Adrenal gland (tissue), 5 donors: ENCODE measurements at regions not wholly inside any gene's neighbourhood (a gene's known extent, or its start where the extent isn't known, plus 50 kb on each side); places are given as distances from the start of the nearest gene placed in this dataset.
"Not testable (repeated sequence)": the region's sequence is repeated elsewhere in the genome, so short reads cannot be mapped to it uniquely, and the experiment has no call there.

Experiments
- POLR2A ChIP-seq, 2 donors: fragments of 450-650 bp; IDR thresholded peaks; one replicate each; pipeline ENCODE4 v1.6.1; 2017; ENCODE audit warnings: antibody characterized with exemption in 2 of 2, mild to moderate bottlenecking in 2 of 2, moderate library complexity in 1 of 2
- TF ChIP-seq, protein P1 (sequence below), 6 experiments: fragments of 450-650 bp in 4 of 6; fragments of 200-600 bp in 2 of 6; sonication (generic) in 1 of 6; IDR thresholded peaks; 1 replicate in 5 of 6; 2 replicates in 1 of 6; pipeline versions ENCODE4 v1.5.1 to v1.8.0; 2016 to 2021; ENCODE audit warnings: antibody characterized with exemption in 6 of 6, mild to moderate bottlenecking in 2 of 6, moderate library complexity in 1 of 6
- donor health status: DM: no; HTN: no; CAD: no.

DNA sequence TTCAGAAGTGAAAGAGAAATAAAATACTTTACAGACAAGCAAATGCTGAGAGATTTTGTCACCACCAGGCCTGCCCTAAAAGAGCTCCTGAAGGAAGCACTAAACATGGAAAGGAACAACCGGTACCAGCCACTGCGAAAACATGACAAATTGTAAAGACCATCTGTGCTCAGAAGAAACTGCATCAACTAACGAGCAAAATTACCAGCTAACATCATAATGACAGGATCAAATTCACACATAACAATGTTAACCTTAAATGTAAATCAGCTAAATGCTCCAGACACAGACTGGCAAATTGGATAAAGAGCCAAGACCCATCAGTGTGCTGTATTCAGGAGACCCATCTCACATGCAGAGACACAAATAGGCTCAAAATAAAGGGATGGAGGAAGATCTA lies 333.8 kb upstream of the CDH10 start:
- not testable (repeated sequence) for TF ChIP-seq POLR2A (IDR thresholded peaks at IDR 0.05)
- TF ChIP-seq, protein P1, sequence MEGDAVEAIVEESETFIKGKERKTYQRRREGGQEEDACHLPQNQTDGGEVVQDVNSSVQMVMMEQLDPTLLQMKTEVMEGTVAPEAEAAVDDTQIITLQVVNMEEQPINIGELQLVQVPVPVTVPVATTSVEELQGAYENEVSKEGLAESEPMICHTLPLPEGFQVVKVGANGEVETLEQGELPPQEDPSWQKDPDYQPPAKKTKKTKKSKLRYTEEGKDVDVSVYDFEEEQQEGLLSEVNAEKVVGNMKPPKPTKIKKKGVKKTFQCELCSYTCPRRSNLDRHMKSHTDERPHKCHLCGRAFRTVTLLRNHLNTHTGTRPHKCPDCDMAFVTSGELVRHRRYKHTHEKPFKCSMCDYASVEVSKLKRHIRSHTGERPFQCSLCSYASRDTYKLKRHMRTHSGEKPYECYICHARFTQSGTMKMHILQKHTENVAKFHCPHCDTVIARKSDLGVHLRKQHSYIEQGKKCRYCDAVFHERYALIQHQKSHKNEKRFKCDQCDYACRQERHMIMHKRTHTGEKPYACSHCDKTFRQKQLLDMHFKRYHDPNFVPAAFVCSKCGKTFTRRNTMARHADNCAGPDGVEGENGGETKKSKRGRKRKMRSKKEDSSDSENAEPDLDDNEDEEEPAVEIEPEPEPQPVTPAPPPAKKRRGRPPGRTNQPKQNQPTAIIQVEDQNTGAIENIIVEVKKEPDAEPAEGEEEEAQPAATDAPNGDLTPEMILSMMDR (IDR thresholded peaks at IDR 0.05) = not testable (repeated sequence)
